A549 (cell line): ENCODE measurements at regions not wholly inside any gene's neighbourhood (a gene's known extent, or its start where the extent isn't known, plus 50 kb on each side); places are given as distances from the start of the nearest gene placed in this dataset.
"Not testable (repeated sequence)": the region's sequence is repeated elsewhere in the genome, so short reads cannot be mapped to it uniquely, and the experiment has no call there.

Source experiments
- ATAC-seq, 2 experiments: fragments of 200-7000 bp in 1 of 2; fragments of >200 bp in 1 of 2; cut with Nextera tagmentation in 1 of 2; cut with Tn5 transposase in 1 of 2; 3 replicates each; pipeline versions ENCODE4 v1.8.0 to v1.9.1; 2018 to 2020; ENCODE audit warnings: mild to moderate bottlenecking in 1 of 2, moderate library complexity in 1 of 2
- CTCF ChIA-PET: fragments of 300-600 bp; sonication (Branson Sonifier 250); formaldehyde crosslinking; extraction: SDS; loops from one replicate; lab custom pipeline; 2021; ENCODE audit warnings: antibody characterized with exemption, inconsistent platforms; lab: Yijun Ruan, JAX
- POLR2A ChIA-PET: fragments of 350-600 bp; formaldehyde crosslinking; extraction: SDS; loops from one replicate; lab custom pipeline; 2021; ENCODE audit warnings: antibody characterized with exemption, inconsistent platforms; lab: Yijun Ruan, JAX
- DNase-seq, 2 experiments: peaks; one replicate each; pipeline versions ENCODE4 v3.0.0 to v3.0.0-alpha.2; 2011 to 2016; ENCODE audit warnings: low read depth in 1 of 2, low spot score in 1 of 2
- FAIRE-seq: peaks from 2 replicates; lab custom pipeline; 2011; peaks lifted over from hg19 to GRCh38; lab: Jason Lieb, UNC
- H3K27ac ChIP-seq, 2 experiments: fragments of >200 bp; sonication (Bioruptor Twin); formaldehyde crosslinking; 3 replicates each; pipeline ENCODE4 v1.5.1; 2016 to 2017
- H3K4me1 ChIP-seq: fragments of >200 bp; sonication (Bioruptor Twin); formaldehyde crosslinking; 3 replicates; pipeline ENCODE4 v1.6.1; 2016
- H3K4me2 ChIP-seq: fragments of >200 bp; sonication (Bioruptor Twin); formaldehyde crosslinking; 3 replicates; pipeline ENCODE4 v1.6.1; 2016
- H3K4me3 ChIP-seq: fragments of >200 bp; sonication (Bioruptor Twin); formaldehyde crosslinking; 3 replicates; pipeline ENCODE4 v1.5.1; 2016
- H3K9me3 ChIP-seq: fragments of >200 bp; sonication (Bioruptor Twin); formaldehyde crosslinking; 3 replicates; pipeline ENCODE4 v1.6.1; 2016
- CHD4 ChIP-seq: fragments of 200-600 bp; sonication (generic); IDR thresholded peaks from 2 replicates; pipeline ENCODE4 v1.6.1; 2016; ENCODE audit warnings: antibody characterized with exemption, mild to moderate bottlenecking, borderline replicate concordance
- GATA3 ChIP-seq: IDR thresholded peaks from 2 replicates; pipeline ENCODE4 v1.6.1; 2012; ENCODE audit warnings: borderline replicate concordance
- JUN ChIP-seq, 2 experiments: fragments of >200 bp; sonication (Bioruptor Twin); formaldehyde crosslinking; IDR thresholded peaks; 2 replicates in 1 of 2; 3 replicates in 1 of 2; pipeline ENCODE4 v1.6.1; 2016 to 2017
- PHF8 ChIP-seq: fragments of 200-600 bp; sonication (generic); IDR thresholded peaks from 2 replicates; pipeline ENCODE4 v1.6.1; 2016; ENCODE audit warnings: low read depth, mild to moderate bottlenecking, antibody characterized with exemption, moderate library complexity, borderline replicate concordance
- RFX5 ChIP-seq: fragments of 450-650 bp; IDR thresholded peaks from 2 replicates; pipeline ENCODE4 v1.7.1; 2014; ENCODE audit warnings: antibody characterized with exemption, mild to moderate bottlenecking, moderate library complexity
- ZFP36 ChIP-seq: fragments of 450-650 bp; IDR thresholded peaks from 2 replicates; pipeline ENCODE4 v1.6.1; 2014; ENCODE audit warnings: borderline replicate concordance; ENCODE audit not compliant: partially characterized antibody
- ZNF302 ChIP-seq: fragments of 250-450 bp; sonication (Bioruptor Pico); IDR thresholded peaks from 2 replicates; pipeline ENCODE4 v1.9.0; 2021; ENCODE audit warnings: inconsistent platforms, mild to moderate bottlenecking, moderate library complexity
- WGBS: methylation state at CpG from one replicate; pipeline ENCODE4 v1.1.6; 2017; ENCODE audit errors: missing lambda C conversion rate; 5-methylcytosine and 5-hydroxymethylcytosine counted together
- TF ChIP-seq, protein P1 (sequence below): fragments of 150-350 bp; IDR thresholded peaks from 2 replicates; pipeline ENCODE4 v1.6.1; 2014; ENCODE audit warnings: low read depth, mild to moderate bottlenecking, low read length
- TF ChIP-seq, protein P2 (sequence below): fragments of 200-600 bp; sonication (generic); IDR thresholded peaks from 2 replicates; pipeline ENCODE4 v1.6.1; 2016; ENCODE audit warnings: antibody characterized with exemption, mild to moderate bottlenecking, moderate library complexity

DNA sequence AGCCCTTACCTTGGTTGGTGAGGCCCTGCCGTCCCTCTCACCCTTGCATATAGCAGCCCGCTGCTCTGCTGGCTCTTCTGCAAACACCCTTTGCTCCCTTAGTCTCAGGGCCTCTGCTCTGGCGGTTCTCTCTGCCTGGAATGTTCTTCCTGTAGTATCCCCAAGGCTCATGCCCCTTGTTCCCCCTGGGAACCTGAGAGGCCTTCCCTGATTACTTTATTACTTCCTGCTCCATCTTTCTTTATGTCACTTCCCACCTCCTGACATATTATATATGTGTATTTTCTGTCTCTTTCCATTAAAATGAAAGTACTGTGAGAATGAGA lies 73.9 kb upstream of the SPRY4 start:
- FAIRE-seq: no peak
- no peaks in the 10 kb centered on the region for H3K9me3 ChIP-seq
- 94% methylated on average over 3 of the region's 3 CpGs for WGBS
- no peak overlapping the region for H3K27ac ChIP-seq
- no peak overlapping the region for H3K4me3 ChIP-seq
- CTCF ChIA-PET: interaction anchor here (1.7 kb wide), 1 partner anchor 150 kb away, joined by 6 read pairs; no protein-coding TSS in a partner anchor
- TF ChIP-seq GATA3: no peak
- TF ChIP-seq, all 56 proteins: peak for 0
- ATAC-seq: no peak
- H3K4me1 ChIP-seq: no peaks in the 10 kb centered on the region
- no peak overlapping the region for H3K4me2 ChIP-seq
- POLR2A ChIA-PET: no interaction called here
- DNase-seq: no peak

- FAIRE-seq, H3K4me1 ChIP-seq, H3K4me2 ChIP-seq, POLR2A ChIA-PET, H3K4me3 ChIP-seq, H3K27ac ChIP-seq, H3K9me3 ChIP-seq, DNase-seq, ATAC-seq: not testable (repeated sequence)
- 92% methylated on average over 13 of the region's 13 CpGs for WGBS
- CTCF ChIA-PET: interaction anchor here (1.1 to 1.4 kb wide), 2 partner anchors 12 to 151 kb away, joined by 4 read pairs; no protein-coding TSS in a partner anchor
Measured at GRCh38 chr5:142398011-142398729, 73.3 kb upstream of the SPRY4 start.

- ChIA-PET CTCF (interaction anchor here (1.1 to 1.4 kb wide), 2 partner anchors 11 to 152 kb away, joined by 4 read pairs; no protein-coding TSS in a partner anchor), POLR2A (no interaction called here)
- Histone ChIP-seq H3K27ac (no peak overlapping the region), H3K4me3 (no peak overlapping the region), H3K4me2 (no peak overlapping the region), H3K4me1 (no peaks in the 10 kb centered on the region), H3K9me3 (no peaks in the 10 kb centered on the region)
- FAIRE-seq (no peak), ATAC-seq (no peak), DNase-seq (no peak)
- WGBS: 83% methylated on average over 3 of the region's 3 CpGs
- no peak for TF ChIP-seq ZFP36
- TF ChIP-seq CHD4: no peak
- TF ChIP-seq, protein P1, sequence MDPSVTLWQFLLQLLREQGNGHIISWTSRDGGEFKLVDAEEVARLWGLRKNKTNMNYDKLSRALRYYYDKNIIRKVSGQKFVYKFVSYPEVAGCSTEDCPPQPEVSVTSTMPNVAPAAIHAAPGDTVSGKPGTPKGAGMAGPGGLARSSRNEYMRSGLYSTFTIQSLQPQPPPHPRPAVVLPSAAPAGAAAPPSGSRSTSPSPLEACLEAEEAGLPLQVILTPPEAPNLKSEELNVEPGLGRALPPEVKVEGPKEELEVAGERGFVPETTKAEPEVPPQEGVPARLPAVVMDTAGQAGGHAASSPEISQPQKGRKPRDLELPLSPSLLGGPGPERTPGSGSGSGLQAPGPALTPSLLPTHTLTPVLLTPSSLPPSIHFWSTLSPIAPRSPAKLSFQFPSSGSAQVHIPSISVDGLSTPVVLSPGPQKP: no peak
Measured at GRCh38 chr5:142397178-142397577, 72.4 kb upstream of the SPRY4 start.

- Histone ChIP-seq H3K9me3 (no peaks in the 10 kb centered on the region), H3K4me2 (no peak overlapping the region), H3K4me1 (no peaks in the 10 kb centered on the region), H3K27ac (no peak overlapping the region), H3K4me3 (no peak overlapping the region)
- WGBS: 85% methylated on average over 2 of the region's 2 CpGs
- DNase-seq (no peak), FAIRE-seq (no peak), ATAC-seq (no peak)
- TF ChIP-seq JUN (IDR thresholded peaks at IDR 0.05) (no peak), ZNF302 (no peak), PHF8 (no peak), RFX5 (no peak)
- TF ChIP-seq, protein P2, sequence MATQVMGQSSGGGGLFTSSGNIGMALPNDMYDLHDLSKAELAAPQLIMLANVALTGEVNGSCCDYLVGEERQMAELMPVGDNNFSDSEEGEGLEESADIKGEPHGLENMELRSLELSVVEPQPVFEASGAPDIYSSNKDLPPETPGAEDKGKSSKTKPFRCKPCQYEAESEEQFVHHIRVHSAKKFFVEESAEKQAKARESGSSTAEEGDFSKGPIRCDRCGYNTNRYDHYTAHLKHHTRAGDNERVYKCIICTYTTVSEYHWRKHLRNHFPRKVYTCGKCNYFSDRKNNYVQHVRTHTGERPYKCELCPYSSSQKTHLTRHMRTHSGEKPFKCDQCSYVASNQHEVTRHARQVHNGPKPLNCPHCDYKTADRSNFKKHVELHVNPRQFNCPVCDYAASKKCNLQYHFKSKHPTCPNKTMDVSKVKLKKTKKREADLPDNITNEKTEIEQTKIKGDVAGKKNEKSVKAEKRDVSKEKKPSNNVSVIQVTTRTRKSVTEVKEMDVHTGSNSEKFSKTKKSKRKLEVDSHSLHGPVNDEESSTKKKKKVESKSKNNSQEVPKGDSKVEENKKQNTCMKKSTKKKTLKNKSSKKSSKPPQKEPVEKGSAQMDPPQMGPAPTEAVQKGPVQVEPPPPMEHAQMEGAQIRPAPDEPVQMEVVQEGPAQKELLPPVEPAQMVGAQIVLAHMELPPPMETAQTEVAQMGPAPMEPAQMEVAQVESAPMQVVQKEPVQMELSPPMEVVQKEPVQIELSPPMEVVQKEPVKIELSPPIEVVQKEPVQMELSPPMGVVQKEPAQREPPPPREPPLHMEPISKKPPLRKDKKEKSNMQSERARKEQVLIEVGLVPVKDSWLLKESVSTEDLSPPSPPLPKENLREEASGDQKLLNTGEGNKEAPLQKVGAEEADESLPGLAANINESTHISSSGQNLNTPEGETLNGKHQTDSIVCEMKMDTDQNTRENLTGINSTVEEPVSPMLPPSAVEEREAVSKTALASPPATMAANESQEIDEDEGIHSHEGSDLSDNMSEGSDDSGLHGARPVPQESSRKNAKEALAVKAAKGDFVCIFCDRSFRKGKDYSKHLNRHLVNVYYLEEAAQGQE: no peak
- ChIA-PET POLR2A (no interaction called here), CTCF (interaction anchor here (1.2 to 1.4 kb wide), 2 partner anchors 10 to 11 kb away, joined by 3 to 4 read pairs; no protein-coding TSS in a partner anchor)
Measured at GRCh38 chr5:142396436-142397038, 71.7 kb upstream of the SPRY4 start.
